GM21619 (cell line): ENCODE measurements at regions not wholly inside any gene's neighbourhood (a gene's known extent, or its start where the extent isn't known, plus 50 kb on each side); places are given as distances from the start of the nearest gene placed in this dataset.

Source experiments
- ATAC-seq: cut with Tn5 transposase; IDR thresholded peaks from one replicate; pipeline ENCODE4 v1.9.1; 2021; ENCODE audit not compliant: unreplicated experiment

GRCh38 chr12:123078120-123078465 is 72.8 kb downstream of the PITPNM2 start:
- no peak for ATAC-seq

DNA sequence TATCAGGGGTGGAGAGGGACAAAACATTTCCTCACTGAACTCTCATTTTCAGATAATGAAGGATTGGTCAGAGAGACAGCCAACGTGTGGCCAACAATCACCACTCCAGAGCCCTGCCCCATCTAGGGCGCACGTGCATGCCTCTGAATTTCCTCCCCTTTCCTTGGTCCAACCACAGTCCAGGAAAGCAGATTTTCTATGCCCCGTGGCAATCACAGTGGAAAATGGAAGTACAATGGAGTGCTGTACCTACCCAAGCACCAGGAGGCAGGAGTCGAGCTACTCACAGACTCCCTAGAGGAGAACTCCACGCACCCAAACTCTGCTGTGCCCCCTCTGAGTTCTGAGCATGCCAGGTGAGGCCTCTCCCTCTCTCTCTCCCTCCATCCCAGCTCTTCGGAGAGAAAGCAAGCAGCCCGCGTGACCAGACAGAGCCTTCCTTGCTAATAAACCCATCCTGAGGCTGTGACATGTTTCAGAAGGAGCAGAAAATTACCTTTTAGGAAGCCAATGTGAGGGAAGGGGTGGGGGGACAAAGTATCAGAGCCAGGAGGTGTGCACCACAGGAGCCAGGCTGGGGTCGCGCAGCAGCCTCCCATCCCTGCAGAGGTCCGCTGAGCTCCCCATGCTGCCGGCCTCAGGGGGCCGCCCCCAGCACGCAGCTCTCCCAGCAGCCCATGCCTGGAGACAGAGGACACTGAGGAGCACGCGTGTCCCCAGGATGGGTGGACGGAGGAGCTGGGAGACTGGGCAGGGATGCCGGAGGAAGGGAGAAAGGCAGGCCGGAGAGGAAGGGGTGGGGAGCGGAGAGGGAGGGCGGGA is 73.4 kb downstream of the PITPNM2 start:
- no peak for ATAC-seq

- peak; percentile 55 for ATAC-seq
Observed at GRCh38 chr12:123076604-123077297, 74.1 kb downstream of the PITPNM2 start.

DNA sequence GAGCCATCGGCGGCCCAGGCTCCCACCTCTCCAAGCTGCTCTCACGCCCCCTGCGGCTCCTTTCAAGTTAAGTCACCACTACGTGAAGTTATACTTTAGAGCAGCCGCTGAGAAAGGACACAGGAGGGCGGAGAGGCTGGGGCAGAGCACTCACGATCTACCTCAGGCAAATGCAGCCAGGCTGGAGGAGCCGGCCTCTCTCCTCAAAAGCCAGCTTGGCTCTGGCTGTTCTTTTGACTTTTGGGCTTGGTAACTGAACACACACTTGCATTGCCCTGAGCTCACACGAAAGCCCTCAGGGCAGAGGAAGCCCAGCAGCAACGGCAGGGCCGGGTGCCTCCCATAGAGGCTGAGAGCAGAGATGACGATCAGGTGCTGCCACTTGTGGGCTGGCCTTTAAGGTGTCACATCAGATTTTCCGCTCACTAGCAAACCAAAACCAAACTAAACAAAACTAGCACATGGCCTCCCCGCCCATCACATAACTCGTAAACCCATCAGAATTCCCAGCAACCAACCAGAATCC is 75.2 kb downstream of the PITPNM2 start:
- peak; percentile 44 for ATAC-seq

- ATAC-seq, result no peak
Observed at GRCh38 chr12:123075087-123075645, 75.7 kb downstream of the PITPNM2 start.

- ATAC-seq, result no peak
Observed at GRCh38 chr12:123073962-123074801, 76.7 kb downstream of the PITPNM2 start.

DNA sequence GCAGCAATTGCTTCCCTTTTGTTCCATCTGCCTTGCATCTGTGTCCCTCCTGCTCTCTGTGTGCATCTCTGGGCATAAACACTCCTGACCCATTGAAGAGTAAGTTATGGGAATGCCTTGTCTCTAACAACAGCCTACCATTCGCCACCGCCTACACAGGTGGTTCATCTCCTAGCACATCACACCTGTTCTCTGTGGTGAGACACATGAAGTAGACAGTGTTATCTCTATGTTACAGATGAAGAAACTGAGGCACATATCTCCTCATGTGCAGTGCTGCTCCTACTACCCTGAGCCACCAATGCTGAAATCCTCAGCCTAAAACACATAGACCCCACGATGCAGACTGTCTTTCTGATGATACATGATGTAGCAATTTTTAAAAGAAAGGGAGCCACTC is 77.6 kb downstream of the PITPNM2 start:
- ATAC-seq, result no peak

GRCh38 chr12:123071857-123072256 is 79.0 kb downstream of the PITPNM2 start:
- no peak for ATAC-seq

DNA sequence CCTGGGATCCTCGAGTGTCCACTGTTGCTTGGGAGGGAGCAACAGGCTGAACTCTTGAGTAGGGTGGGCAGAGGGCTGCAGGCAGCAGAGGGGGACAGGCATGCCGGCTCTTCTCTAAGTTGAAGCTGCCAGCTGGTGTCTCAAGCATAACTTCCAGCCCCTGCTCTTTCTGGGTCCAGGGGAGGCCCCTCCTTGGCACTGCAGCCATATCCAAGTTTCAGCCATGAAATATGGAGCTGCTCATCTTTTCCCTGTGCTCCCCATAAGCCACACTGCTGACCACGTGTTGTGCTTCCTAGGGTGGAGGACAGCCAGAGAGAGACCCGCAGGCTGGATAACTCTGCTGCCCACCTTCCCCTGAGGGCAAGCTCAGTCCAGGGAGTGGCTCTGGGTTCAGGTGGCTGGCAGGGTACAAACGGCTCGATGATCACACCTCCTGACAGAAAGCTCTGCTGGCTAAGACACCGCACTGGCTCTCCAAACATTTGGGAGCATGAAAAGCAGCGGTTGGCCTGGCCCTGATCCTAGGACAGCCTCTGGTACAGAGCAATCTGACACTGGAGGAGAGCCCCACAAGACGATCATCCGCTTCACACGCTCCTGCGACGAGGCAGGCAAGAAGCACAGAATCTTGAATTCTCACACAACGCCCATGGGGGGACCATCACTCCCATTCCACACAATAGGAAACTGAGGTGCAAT is 79.6 kb downstream of the PITPNM2 start:
- ATAC-seq, result no peak

- ATAC-seq, result no peak
Observed at GRCh38 chr12:123070267-123071081, 80.4 kb downstream of the PITPNM2 start.

DNA sequence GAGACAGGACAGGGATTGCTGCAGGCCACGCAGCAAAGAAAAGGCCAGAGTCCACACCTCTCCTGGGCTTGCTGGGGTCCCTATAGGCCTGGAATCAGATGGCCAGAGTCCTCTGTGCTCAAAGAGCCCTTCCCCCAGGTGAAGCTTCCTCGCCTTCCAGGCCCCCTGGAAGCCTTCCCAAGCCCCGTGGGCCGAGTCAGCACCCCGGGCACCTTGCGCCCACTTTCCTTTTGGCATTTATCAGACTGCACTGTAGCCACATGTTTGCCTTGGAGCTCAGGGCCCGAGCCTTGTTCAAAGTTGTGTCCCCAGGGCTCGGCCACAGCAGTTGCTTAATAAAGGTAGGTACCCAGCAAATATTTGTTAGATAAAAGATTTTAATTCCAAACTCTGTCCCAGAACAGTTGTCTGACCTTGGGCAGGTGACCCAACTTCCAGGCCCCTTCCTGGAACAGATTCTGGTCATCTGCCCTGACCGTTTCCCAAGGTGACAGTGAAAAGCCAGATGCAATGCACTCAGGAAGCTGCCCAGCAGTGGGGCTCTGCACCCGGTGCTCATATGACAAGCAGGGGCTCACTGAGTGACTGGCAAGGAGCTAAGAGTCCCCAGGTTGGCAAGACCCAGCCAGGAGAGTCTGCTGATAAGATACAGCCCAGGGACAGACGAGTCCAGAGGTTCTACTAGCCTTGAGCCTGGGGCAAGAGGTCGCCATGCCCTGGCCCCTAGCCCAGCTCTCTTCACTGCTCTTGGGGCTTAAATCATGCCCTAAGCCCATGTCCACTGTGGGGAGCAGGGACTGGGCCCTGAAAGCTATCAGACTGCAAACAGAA is 81.2 kb downstream of the PITPNM2 start:
- ATAC-seq, result no peak

DNA sequence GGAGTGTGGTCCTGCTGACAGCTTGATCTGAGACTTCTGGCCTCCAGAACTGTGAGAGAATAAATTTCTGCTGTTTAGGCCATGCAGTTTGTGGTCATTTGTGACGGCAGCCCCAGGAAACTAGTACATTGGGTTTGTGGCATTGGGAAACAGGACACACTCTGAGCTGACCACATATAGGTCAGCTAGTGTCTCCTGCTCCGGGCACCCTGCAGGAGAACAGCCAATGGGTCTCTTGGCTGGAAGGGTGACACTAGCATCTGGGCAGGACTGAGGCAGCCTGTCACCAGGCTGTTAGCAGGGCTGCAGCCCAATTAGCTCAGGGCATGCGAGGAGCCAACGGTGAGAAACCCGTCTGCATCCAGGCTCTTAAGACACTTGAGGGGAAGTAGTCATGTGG is 83.2 kb downstream of the PITPNM2 start:
- no peak for ATAC-seq

- ATAC-seq, result no peak
Observed at GRCh38 chr12:123066384-123066710, 84.5 kb downstream of the PITPNM2 start.

DNA sequence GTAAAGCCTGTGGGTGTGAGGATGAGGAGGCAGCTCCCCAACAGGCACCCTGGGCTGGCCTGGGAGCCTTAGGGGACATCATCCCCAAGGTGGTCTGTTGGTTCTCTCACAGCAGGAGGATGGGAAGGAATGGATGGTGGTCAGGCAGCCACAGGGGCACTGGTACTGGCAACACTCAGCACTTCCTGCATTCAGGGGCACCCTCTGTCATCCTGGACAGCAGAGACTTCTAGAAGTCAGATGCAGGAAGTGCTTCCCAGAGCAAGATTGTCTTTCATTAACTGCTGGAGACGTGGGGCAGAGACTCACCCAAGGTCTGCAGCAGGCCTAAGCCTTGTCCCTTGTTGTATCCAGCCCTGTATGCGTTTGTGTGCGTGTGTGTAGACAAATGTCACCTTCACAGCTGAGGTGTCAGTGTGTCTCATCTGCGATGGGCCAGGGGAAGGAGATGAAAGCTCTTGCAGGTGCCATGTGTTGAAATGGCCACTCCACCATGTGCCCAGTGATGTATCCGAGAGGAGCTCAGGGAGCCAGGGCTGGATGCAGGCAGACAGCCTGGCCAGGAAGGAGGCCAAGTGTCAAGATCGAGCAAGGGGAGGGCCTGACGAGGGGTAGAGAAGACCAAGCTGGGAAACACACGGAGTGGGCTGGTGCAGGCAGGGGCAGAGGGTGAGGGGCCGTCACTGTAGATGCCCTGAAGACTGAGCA is 85.1 kb downstream of the PITPNM2 start:
- ATAC-seq, result no peak

DNA sequence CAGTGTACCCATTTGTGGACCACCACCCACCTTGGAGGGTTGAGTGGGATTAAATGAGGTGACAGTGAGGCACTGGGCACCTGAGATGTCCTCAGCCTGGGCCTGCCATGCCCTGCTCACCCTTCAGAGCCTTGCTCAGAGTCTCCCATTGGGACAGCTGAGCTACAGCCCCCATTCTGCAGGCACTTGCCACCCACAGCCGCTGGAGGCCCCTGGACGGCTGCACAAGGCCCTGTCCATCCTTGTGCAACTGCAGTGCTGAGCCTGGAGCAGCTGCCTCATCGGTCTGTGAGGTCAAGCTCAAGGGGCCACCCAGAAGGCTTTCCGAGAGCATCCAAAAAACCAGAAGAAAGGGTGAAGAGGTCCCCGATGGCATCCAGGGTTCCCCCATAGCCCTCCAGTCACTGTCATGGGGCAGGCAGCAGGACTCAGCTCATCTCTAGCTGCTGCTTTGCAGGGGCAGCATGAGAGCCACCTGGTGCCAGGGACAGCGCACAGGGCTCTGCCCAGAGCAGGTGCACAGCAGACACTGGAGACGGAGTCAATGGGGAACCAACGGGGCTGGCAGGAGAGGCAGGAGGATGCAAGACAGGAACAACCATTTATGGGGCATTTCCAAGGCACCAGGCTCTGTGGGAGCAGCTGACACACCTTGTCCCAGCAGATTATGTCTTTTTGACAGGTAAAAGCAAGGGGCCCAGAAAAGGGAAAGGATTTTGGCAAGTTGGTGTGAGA is 84.6 kb downstream of the ARL6IP4 start:
- no peak for ATAC-seq

DNA sequence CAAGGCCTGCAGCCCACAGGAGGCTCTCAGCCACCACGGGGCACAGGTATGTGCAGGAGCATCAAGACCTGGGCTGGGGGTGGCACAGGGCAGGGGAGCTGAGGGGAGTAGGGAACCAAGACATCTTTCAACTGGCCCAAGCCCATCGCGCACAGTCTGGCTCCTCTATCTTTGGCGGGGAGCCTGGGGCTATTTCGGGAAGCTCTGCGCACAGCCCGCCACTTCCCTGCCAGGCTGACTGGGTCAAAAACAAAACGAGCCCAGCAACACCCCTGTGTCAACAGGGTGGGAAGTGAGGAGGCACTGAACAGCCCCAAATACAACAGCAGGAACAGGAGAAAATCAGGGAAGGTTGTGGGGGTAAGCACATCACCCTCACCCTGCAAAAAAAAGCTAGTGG is 83.9 kb downstream of the ARL6IP4 start:
- no peak for ATAC-seq

GRCh38 chr12:123063535-123063934 is 83.1 kb downstream of the ARL6IP4 start:
- no peak for ATAC-seq
